Endothelial cell of umbilical vein (primary cell): ENCODE measurements at regions not wholly inside any gene's neighbourhood (a gene's known extent, or its start where the extent isn't known, plus 50 kb on each side); places are given as distances from the start of the nearest gene placed in this dataset.

Experiments
- BruUV-seq: library from RNA; stranded (reverse); fragments of 400-500 nt; replicated peaks from 2 replicates; lab custom pipeline; 2021; lab: Mats Ljungman, UMichigan
- CTCF ChIA-PET: fragments of 300-600, 350-600 bp; sonication (Branson Sonifier 250); formaldehyde crosslinking; loops from one replicate; lab custom pipeline; 2021; ENCODE audit warnings: antibody characterized with exemption, inconsistent platforms; lab: Charles Lee
- POLR2A ChIA-PET: fragments of 300-600, 350-600 bp; sonication (Branson Sonifier 250); formaldehyde crosslinking; loops from one replicate; lab custom pipeline; 2021; ENCODE audit warnings: antibody characterized with exemption, inconsistent platforms; lab: Charles Lee
- DNase-seq: peaks from one replicate; pipeline ENCODE4 v3.0.0-alpha.2; 2011; ENCODE audit warnings: low read depth, low spot score
- FAIRE-seq: peaks from 2 replicates; lab custom pipeline; 2011; peaks lifted over from hg19 to GRCh38; lab: Jason Lieb, UNC
- H2AFZ ChIP-seq: 2 replicates; pipeline ENCODE4 v1.6.0; 2012; ENCODE audit warnings: low read depth, low read length, control low read depth, inconsistent platforms
- H3K27ac ChIP-seq: 2 replicates; pipeline ENCODE4 v1.5.1; 2011; ENCODE audit warnings: low read depth, mild to moderate bottlenecking, control low read depth, low read length, moderate library complexity; ENCODE audit not compliant: insufficient read depth
- H3K27me3 ChIP-seq, 2 experiments: 2 replicates each; pipeline versions ENCODE4 v1.6.0 to v1.6.1; 2011; ENCODE audit warnings: low read length in 2 of 2, mixed read lengths in 1 of 2; ENCODE audit not compliant: control insufficient read depth in 2 of 2, insufficient read depth in 2 of 2
- H3K36me3 ChIP-seq, 2 experiments: 2 replicates in 1 of 2; 3 replicates in 1 of 2; pipeline ENCODE4 v1.5.1; 2011; ENCODE audit warnings: low read length in 2 of 2, mild to moderate bottlenecking in 1 of 2, moderate library complexity in 1 of 2; ENCODE audit not compliant: control insufficient read depth in 2 of 2, insufficient read depth in 2 of 2; ENCODE audit errors: extremely low read depth in 1 of 2
- H3K4me1 ChIP-seq: 3 replicates; pipeline ENCODE4 v1.5.1; 2011; ENCODE audit warnings: mild to moderate bottlenecking, low read length; ENCODE audit not compliant: control insufficient read depth, insufficient read depth; ENCODE audit errors: extremely low read depth
- H3K4me2 ChIP-seq: 2 replicates; pipeline ENCODE4 v1.6.1; 2011; ENCODE audit warnings: low read length, control low read depth, mixed read lengths; ENCODE audit not compliant: insufficient read depth
- H3K4me3 ChIP-seq, 3 experiments: fragments of 200-600 bp in 1 of 3; sonication (generic), shearing (Covaris generic) in 1 of 3; replicated peaks in 1 of 3; 2 replicates each; pipeline ENCODE4 v1.5.1; 2011 to 2016; ENCODE audit warnings: control low read depth in 3 of 3, low read length in 3 of 3, mild to moderate bottlenecking in 2 of 3, inconsistent platforms in 1 of 3, low read depth in 1 of 3, moderate library complexity in 1 of 3; ENCODE audit not compliant: insufficient read depth in 1 of 3
- H3K79me2 ChIP-seq: 2 replicates; pipeline ENCODE4 v1.6.0; 2012; ENCODE audit warnings: low read length, inconsistent platforms; ENCODE audit not compliant: control insufficient read depth, insufficient read depth
- H3K9ac ChIP-seq: replicated peaks from 2 replicates; pipeline ENCODE3; 2011; ENCODE audit warnings: low read length, control low read depth; ENCODE audit not compliant: insufficient read depth; ENCODE audit errors: extremely low read depth
- H3K9me1 ChIP-seq: replicated peaks from 3 replicates; pipeline ENCODE4 v1.6.0; 2011; ENCODE audit warnings: mild to moderate bottlenecking, low read length; ENCODE audit not compliant: control insufficient read depth, insufficient read depth; ENCODE audit errors: extremely low read depth
- H3K9me3 ChIP-seq: replicated peaks from 2 replicates; pipeline ENCODE4 v1.5.1; 2012; ENCODE audit warnings: low read length, inconsistent platforms; ENCODE audit not compliant: control insufficient read depth, insufficient read depth
- H4K20me1 ChIP-seq: replicated peaks from 2 replicates; pipeline ENCODE3; 2011; ENCODE audit warnings: mild to moderate bottlenecking, low read length; ENCODE audit not compliant: control insufficient read depth, insufficient read depth; ENCODE audit errors: extremely low read depth
- EZH2 ChIP-seq: IDR thresholded peaks from 2 replicates; pipeline ENCODE4 v1.6.1; 2012; ENCODE audit warnings: borderline replicate concordance, low read depth, mild to moderate bottlenecking, moderate library complexity, low read length, inconsistent platforms; ENCODE audit not compliant: severe bottlenecking
- FOS ChIP-seq: IDR thresholded peaks from 2 replicates; pipeline ENCODE4 v1.6.1; 2011; ENCODE audit warnings: mild to moderate bottlenecking, low read length, moderate library complexity, borderline replicate concordance; ENCODE audit not compliant: insufficient read depth
- GATA2 ChIP-seq: IDR thresholded peaks from 2 replicates; pipeline ENCODE4 v1.7.0; 2011; ENCODE audit warnings: low read depth, mild to moderate bottlenecking, moderate library complexity, mixed read lengths, low read length; ENCODE audit not compliant: insufficient read length, insufficient read depth
- JUN ChIP-seq: IDR thresholded peaks from 2 replicates; pipeline ENCODE4 v1.6.1; 2011; ENCODE audit warnings: borderline replicate concordance, low read depth; ENCODE audit not compliant: insufficient read length, insufficient read depth
- MAX ChIP-seq: IDR thresholded peaks from 2 replicates; pipeline ENCODE4 v1.6.1; 2011; ENCODE audit not compliant: insufficient read depth, insufficient read length
- MYC ChIP-seq: IDR thresholded peaks from one replicate; pipeline ENCODE4 v1.6.1; 2011; ENCODE audit warnings: mild to moderate bottlenecking, low read depth, low read length
- POLR2A ChIP-seq: IDR thresholded peaks from 2 replicates; pipeline ENCODE4 v1.6.1; 2012; ENCODE audit warnings: low read depth, mild to moderate bottlenecking, control low read depth, low read length
- POLR2AphosphoS5 ChIP-seq: IDR thresholded peaks from 2 replicates; pipeline ENCODE4 v1.6.1; 2012; ENCODE audit warnings: low read depth, mild to moderate bottlenecking, control low read depth, low read length, moderate library complexity; ENCODE audit not compliant: insufficient read depth
- dilution Hi-C: fragments of 300-500 bp; cut with MboI; formaldehyde crosslinking; loops from one replicate; pipeline ENCODE4 v1.15.0; 2019; ENCODE audit warnings: low sequenced_read_pairs; ENCODE audit not compliant: extremely low pct_ligation_motif_present
- intact Hi-C: fragments of 100-400 bp; cut with micrococcal nuclease; formaldehyde crosslinking; loops from one replicate; pipeline ENCODE4 v1.10.0; 2022
- TF ChIP-seq, protein P1 (sequence below), 2 donors: IDR thresholded peaks; 1 replicate in 1 of 2; 2 replicates in 1 of 2; pipeline ENCODE4 v1.5.1; 2011; ENCODE audit warnings: low read length in 2 of 2, mild to moderate bottlenecking in 2 of 2, moderate library complexity in 2 of 2, control low read depth in 1 of 2, inconsistent platforms in 1 of 2, low read depth in 1 of 2; ENCODE audit not compliant: insufficient read depth in 1 of 2; ENCODE audit errors: extremely low read depth in 1 of 2

DNA sequence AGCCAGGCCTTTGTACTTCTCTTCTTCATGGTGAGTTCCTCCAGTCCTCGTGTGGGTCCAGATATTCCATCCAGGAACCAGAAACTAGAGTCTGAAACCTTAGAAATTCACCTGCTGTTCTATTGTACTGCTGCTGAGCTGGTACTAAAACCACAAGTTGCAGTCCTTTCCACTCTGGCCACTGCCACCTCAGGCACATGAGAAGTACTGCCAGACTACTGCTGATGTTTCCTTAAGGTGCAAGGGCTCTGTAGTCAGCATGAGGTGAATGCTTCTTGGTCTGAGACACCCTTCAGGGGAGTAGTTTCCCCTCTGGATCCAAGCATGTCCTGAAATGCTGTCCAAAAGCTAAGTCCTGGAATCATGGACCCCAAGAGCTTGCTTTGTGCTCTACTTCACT lies 399.6 kb upstream of the CT83 start:
- BruUV-seq, result no TSS peak
- dilution Hi-C loops, result no loop called here

More for the DNA sequence above, 399.6 kb upstream of the CT83 start:
- no peak overlapping the region for H3K27ac ChIP-seq
- no peak overlapping the region for H2AFZ ChIP-seq
- H3K4me2 ChIP-seq, result no peak overlapping the region
- no peaks in the 10 kb centered on the region for H3K79me2 ChIP-seq
- DNase-seq, result no peak
- H3K4me1 ChIP-seq, result no peaks in the 10 kb centered on the region
- no peaks in the 10 kb centered on the region for H3K9me1 ChIP-seq
- TF ChIP-seq MAX (no peak), EZH2 (no peak), POLR2A (no peak), MYC (no peak), JUN (no peak), POLR2AphosphoS5 (no peak), GATA2 (no peak), FOS (no peak)
- TF ChIP-seq, protein P1, sequence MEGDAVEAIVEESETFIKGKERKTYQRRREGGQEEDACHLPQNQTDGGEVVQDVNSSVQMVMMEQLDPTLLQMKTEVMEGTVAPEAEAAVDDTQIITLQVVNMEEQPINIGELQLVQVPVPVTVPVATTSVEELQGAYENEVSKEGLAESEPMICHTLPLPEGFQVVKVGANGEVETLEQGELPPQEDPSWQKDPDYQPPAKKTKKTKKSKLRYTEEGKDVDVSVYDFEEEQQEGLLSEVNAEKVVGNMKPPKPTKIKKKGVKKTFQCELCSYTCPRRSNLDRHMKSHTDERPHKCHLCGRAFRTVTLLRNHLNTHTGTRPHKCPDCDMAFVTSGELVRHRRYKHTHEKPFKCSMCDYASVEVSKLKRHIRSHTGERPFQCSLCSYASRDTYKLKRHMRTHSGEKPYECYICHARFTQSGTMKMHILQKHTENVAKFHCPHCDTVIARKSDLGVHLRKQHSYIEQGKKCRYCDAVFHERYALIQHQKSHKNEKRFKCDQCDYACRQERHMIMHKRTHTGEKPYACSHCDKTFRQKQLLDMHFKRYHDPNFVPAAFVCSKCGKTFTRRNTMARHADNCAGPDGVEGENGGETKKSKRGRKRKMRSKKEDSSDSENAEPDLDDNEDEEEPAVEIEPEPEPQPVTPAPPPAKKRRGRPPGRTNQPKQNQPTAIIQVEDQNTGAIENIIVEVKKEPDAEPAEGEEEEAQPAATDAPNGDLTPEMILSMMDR (IDR thresholded peaks at IDR 0.05; ENCODE audit: extremely low read depth in 1 of 2, insufficient read depth in 1 of 2, low read depth in 1 of 2, low read length in 2 of 2), result no peak
- POLR2A ChIA-PET, result no interaction called here
- H3K9ac ChIP-seq, result no peak overlapping the region
- FAIRE-seq, result no peak
- H3K4me3 ChIP-seq, result no peak overlapping the region
- H3K36me3 ChIP-seq, result no peaks in the 10 kb centered on the region
- CTCF ChIA-PET, result no interaction called here
- no peaks in the 10 kb centered on the region for H3K27me3 ChIP-seq
- intact Hi-C loops, result no loop called here
- H4K20me1 ChIP-seq, result no peaks in the 10 kb centered on the region
- no peaks in the 10 kb centered on the region for H3K9me3 ChIP-seq
